ENCODE measurements at regions not wholly inside any gene's neighbourhood (a gene's known extent, or its start where the extent isn't known, plus 50 kb on each side); places are given as distances from the start of the nearest gene placed in this dataset.

DNA sequence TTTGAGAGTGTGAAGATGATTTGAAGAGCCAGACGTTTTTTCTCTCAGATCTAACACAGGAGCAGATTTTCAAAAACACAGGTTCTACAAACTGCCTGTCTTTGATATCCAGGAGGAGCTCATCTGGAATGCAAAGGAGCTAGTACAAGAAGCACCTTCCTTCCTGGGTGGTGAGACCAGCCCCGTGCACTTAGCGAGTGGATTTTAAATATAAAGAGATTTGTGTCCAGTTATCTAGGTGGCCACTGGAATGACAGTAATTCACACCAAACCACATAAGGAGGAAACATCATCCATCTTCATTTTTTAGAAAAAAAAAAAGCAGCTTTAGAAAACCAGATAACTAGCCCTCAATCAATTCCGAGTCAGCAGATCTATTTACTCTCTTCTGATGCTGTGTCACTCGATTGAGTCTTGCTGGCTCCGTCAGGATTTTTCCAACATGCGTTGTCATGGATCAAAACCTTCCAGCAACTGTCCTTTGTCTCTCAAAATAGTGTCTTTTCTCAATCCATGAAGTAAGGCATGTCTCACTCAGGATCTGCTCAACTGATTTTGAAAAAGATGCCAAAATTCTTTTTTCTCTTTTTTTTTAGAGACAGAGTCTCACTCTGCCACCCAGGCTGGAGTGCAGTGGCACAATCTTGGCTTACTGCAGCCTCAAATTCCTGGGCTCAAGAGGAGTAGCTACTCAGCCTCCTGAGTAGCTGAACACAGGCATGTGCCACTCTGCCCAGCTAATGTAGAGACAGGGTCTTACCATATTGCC lies 451.2 kb upstream of the PSMD7 start:
- TF ChIP-seq, protein P1, sequence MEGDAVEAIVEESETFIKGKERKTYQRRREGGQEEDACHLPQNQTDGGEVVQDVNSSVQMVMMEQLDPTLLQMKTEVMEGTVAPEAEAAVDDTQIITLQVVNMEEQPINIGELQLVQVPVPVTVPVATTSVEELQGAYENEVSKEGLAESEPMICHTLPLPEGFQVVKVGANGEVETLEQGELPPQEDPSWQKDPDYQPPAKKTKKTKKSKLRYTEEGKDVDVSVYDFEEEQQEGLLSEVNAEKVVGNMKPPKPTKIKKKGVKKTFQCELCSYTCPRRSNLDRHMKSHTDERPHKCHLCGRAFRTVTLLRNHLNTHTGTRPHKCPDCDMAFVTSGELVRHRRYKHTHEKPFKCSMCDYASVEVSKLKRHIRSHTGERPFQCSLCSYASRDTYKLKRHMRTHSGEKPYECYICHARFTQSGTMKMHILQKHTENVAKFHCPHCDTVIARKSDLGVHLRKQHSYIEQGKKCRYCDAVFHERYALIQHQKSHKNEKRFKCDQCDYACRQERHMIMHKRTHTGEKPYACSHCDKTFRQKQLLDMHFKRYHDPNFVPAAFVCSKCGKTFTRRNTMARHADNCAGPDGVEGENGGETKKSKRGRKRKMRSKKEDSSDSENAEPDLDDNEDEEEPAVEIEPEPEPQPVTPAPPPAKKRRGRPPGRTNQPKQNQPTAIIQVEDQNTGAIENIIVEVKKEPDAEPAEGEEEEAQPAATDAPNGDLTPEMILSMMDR (IDR thresholded peaks at IDR 0.05) = no peak
- TF ChIP-seq POLR2A (IDR thresholded peaks at IDR 0.05) (no peak), POLR2AphosphoS5 (IDR thresholded peaks at IDR 0.05) (no peak)
